ENCODE measurements at regions not wholly inside any gene's neighbourhood (a gene's known extent, or its start where the extent isn't known, plus 50 kb on each side); places are given as distances from the start of the nearest gene placed in this dataset.

DNA sequence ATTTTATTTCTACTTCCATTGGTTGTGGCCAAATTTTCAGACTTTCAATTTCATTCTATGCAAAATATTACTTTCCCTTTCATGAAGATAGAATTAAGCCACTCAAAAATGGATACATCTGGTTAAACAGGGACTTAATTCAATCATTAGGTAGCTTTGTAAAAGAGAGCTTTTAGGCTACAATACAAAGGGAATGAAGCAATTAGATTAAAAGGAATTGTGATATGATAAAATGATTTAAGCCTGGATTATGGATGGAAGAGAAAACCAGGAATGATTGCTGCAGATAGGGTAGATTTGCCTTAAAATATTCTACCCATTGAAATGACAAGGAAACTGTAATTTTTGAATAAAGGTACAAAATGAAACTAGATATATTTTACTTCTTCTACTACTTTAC, 134.6 kb upstream of the PDHA2 start:
- no peak for DNase-seq (ENCODE audit: low spot score, unreplicated experiment)
- H3K36me3 Mint-ChIP-seq (ENCODE audit: insufficient read depth): peaks cover 2% of the 10 kb centered on the region

DNA sequence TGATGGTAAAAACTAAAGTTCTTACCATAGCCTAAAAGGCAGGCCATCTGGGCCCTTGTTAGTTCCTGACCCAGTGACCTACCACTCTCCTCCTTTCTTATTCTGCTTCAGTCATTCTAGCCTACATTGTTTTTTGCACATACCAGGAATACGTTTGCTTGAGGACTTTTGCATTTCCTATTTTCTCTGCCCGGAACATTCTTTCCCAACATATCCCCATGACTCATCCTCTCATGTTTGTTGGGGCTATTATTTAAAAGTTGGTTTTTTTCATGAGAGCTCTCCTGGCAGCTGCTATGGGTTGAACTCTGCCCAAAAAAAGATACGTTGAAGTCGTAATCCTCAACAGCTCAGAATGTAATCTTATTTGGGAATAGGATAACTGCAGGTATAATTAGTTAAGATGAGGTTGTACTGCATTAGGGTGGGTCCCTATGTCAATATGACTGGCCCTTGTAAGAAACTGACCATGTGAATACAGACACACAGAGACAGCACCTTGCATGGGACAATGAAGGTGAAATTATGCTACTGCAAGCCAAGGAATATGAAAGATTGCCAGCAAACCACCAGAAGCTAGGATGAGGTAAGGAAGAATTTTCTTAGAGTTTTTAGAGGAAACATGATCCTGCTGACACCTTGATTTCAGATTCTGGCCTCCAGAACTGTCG, 138.3 kb upstream of the PDHA2 start:
- Mint-ChIP-seq H3K4me1 (ENCODE audit: low read depth) (no peaks in the 10 kb centered on the region), H3K36me3 (ENCODE audit: insufficient read depth) (peaks cover 2% of the 10 kb centered on the region), H3K27ac (no peak overlapping the region), H3K27me3 (no peaks in the 10 kb centered on the region), H3K4me3 (ENCODE audit: low read depth) (no peak overlapping the region), H3K9me3 (ENCODE audit: low read depth) (peaks cover 11% of the 10 kb centered on the region)
- no peak for DNase-seq (ENCODE audit: low spot score, unreplicated experiment)
- TF ChIP-seq, protein P1, sequence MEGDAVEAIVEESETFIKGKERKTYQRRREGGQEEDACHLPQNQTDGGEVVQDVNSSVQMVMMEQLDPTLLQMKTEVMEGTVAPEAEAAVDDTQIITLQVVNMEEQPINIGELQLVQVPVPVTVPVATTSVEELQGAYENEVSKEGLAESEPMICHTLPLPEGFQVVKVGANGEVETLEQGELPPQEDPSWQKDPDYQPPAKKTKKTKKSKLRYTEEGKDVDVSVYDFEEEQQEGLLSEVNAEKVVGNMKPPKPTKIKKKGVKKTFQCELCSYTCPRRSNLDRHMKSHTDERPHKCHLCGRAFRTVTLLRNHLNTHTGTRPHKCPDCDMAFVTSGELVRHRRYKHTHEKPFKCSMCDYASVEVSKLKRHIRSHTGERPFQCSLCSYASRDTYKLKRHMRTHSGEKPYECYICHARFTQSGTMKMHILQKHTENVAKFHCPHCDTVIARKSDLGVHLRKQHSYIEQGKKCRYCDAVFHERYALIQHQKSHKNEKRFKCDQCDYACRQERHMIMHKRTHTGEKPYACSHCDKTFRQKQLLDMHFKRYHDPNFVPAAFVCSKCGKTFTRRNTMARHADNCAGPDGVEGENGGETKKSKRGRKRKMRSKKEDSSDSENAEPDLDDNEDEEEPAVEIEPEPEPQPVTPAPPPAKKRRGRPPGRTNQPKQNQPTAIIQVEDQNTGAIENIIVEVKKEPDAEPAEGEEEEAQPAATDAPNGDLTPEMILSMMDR (IDR thresholded peaks at IDR 0.05; ENCODE audit: unreplicated experiment): no peak

More for the DNA sequence above, 134.6 kb upstream of the PDHA2 start:
- Mint-ChIP-seq H3K4me1 (ENCODE audit: low read depth) (no peaks in the 10 kb centered on the region), H3K9me3 (ENCODE audit: low read depth) (peaks cover 8% of the 10 kb centered on the region), H3K4me3 (ENCODE audit: low read depth) (no peak overlapping the region), H3K27ac (no peak overlapping the region), H3K27me3 (no peaks in the 10 kb centered on the region)
- TF ChIP-seq, protein P1 (IDR thresholded peaks at IDR 0.05; ENCODE audit: unreplicated experiment): no peak

DNA sequence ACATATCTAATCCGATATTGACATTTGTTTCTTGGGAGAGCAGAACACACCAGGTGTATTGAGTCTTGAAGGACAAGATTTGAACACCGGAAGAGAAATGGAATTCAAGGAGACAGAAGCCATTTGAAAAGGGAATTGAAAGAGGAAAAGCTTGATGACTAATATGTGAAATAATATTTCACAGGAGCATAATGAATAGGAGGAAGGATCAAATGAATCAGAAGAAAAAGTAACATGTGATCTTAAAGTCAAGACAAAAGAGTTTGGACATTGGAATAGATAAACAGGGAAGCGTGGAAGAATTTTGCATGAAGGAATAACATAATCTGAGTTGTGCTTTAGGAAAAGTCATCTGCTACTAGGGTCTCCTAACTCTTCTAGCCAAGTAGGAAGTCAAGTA, 145.5 kb upstream of the PDHA2 start:
- H3K4me1 Mint-ChIP-seq (ENCODE audit: low read depth): no peaks in the 10 kb centered on the region

DNA sequence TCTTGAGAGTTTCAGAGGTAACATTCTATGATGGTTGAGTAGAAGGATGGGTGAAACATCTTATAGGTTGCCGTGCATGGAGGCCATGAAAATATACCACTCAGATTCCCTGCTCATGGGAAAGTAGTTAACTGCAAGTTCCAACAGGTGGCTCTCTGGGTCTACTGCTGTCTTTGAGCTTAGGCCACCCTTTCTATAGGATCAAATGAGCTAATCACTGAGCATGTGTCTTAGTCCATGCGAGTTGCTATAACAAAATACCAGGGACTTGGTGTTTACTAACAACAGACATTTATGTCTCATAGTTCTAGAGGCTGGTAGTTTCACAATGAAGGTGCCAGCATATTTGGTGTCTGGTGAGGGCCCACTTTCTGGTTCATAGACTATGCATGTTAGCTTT, 144.8 kb upstream of the UNC5C start:
- Mint-ChIP-seq H3K27ac (no peak overlapping the region), H3K4me1 (ENCODE audit: low read depth) (peaks cover 2% of the 10 kb centered on the region), H3K27me3 (no peaks in the 10 kb centered on the region), H3K36me3 (ENCODE audit: insufficient read depth) (no peaks in the 10 kb centered on the region), H3K9me3 (ENCODE audit: low read depth) (peaks cover 3% of the 10 kb centered on the region), H3K4me3 (ENCODE audit: low read depth) (no peak overlapping the region)
- no peak for DNase-seq (ENCODE audit: low spot score, unreplicated experiment)
- TF ChIP-seq, protein P1 (IDR thresholded peaks at IDR 0.05; ENCODE audit: unreplicated experiment): no peak

More for the DNA sequence above, 145.5 kb upstream of the PDHA2 start:
- no peak overlapping the region for H3K4me3 Mint-ChIP-seq (ENCODE audit: low read depth)
- H3K9me3 Mint-ChIP-seq (ENCODE audit: low read depth): peaks cover 6% of the 10 kb centered on the region
- no peak overlapping the region for H3K27ac Mint-ChIP-seq
- no peaks in the 10 kb centered on the region for H3K36me3 Mint-ChIP-seq (ENCODE audit: insufficient read depth)
- H3K27me3 Mint-ChIP-seq: no peaks in the 10 kb centered on the region
- TF ChIP-seq, protein P1 (IDR thresholded peaks at IDR 0.05; ENCODE audit: unreplicated experiment): no peak
- no peak for DNase-seq (ENCODE audit: low spot score, unreplicated experiment)

DNA sequence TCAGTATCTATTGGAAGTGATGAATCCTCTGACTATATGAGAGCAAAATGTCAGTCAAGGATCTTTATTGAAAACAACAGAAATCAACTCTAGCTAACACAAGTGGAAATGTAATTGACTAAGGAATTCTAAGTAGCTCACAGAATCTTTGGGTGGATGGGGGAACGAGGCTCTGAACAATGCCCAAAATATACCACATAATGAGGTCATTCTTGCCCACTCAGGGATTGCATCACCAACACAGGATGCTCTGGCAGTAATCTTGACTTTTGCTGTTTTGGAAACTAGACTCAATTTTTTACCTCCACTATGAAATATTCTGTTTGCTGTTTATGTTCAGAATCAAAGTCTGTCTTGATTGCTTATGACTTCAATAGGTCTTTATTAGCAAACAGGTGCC, 127.4 kb upstream of the UNC5C start:
- Mint-ChIP-seq H3K4me1 (ENCODE audit: low read depth) (peaks cover 2% of the 10 kb centered on the region), H3K9me3 (ENCODE audit: low read depth) (no peaks in the 10 kb centered on the region), H3K27me3 (no peaks in the 10 kb centered on the region), H3K36me3 (ENCODE audit: insufficient read depth) (no peaks in the 10 kb centered on the region), H3K4me3 (ENCODE audit: low read depth) (no peak overlapping the region), H3K27ac (no peak overlapping the region)
- TF ChIP-seq, protein P1 (IDR thresholded peaks at IDR 0.05; ENCODE audit: unreplicated experiment): no peak
- DNase-seq (ENCODE audit: low spot score, unreplicated experiment): no peak

Data from progenitor cell of endocrine pancreas (in vitro differentiated cells).